H9 (cell line): ENCODE measurements at regions not wholly inside any gene's neighbourhood (a gene's known extent, or its start where the extent isn't known, plus 50 kb on each side); places are given as distances from the start of the nearest gene placed in this dataset.

Experiments
- DNase-seq: peaks from one replicate; pipeline ENCODE4 v3.0.0-alpha.2; 2017
- H2AFZ ChIP-seq: one replicate; pipeline ENCODE4 v1.6.1; 2013; ENCODE audit warnings: mild to moderate bottlenecking, low read length, control low read depth, moderate library complexity
- H2AK5ac ChIP-seq: 2 replicates; pipeline ENCODE4 v1.6.1; 2013; ENCODE audit warnings: low read length, control low read depth, mixed read lengths; ENCODE audit not compliant: insufficient read length
- H2BK120ac ChIP-seq: one replicate; pipeline ENCODE4 v1.6.1; 2013; ENCODE audit warnings: low read depth, mild to moderate bottlenecking, low read length, control low read depth, inconsistent platforms; ENCODE audit not compliant: poor library complexity, severe bottlenecking
- H2BK12ac ChIP-seq: 2 replicates; pipeline ENCODE4 v1.6.1; 2013; ENCODE audit warnings: low read length, control low read depth, mixed read lengths, low read depth; ENCODE audit not compliant: insufficient read length
- H2BK15ac ChIP-seq: 2 replicates; pipeline ENCODE4 v1.6.1; 2013; ENCODE audit warnings: low read depth, low read length, control low read depth
- H2BK20ac ChIP-seq: one replicate; pipeline ENCODE4 v1.6.1; 2013; ENCODE audit warnings: low read depth, mild to moderate bottlenecking, low read length, control low read depth, inconsistent platforms; ENCODE audit not compliant: poor library complexity, severe bottlenecking
- H2BK5ac ChIP-seq: 2 replicates; pipeline ENCODE4 v1.6.1; 2013; ENCODE audit warnings: low read length, control low read depth, mixed read lengths; ENCODE audit not compliant: insufficient read length
- H3K14ac ChIP-seq: 2 replicates; pipeline ENCODE4 v1.6.1; 2013; ENCODE audit warnings: low read length, control low read depth; ENCODE audit not compliant: insufficient read depth
- H3K18ac ChIP-seq: 2 replicates; pipeline ENCODE4 v1.6.1; 2013; ENCODE audit warnings: low read depth, mild to moderate bottlenecking, mixed read lengths, low read length, control low read depth; ENCODE audit not compliant: insufficient read length
- H3K23ac ChIP-seq: 2 replicates; pipeline ENCODE4 v1.6.1; 2013; ENCODE audit warnings: low read length, control low read depth, mixed read lengths, low read depth; ENCODE audit not compliant: insufficient read length
- H3K23me2 ChIP-seq: 2 replicates; pipeline ENCODE4 v1.6.1; 2013; ENCODE audit warnings: low read depth, mild to moderate bottlenecking, mixed read lengths, low read length, control low read depth; ENCODE audit not compliant: insufficient read length, poor library complexity, severe bottlenecking
- H3K27ac ChIP-seq: 2 replicates; pipeline ENCODE4 v1.5.1; 2013; ENCODE audit warnings: low read length, control low read depth, mixed read lengths, low read depth; ENCODE audit not compliant: insufficient read length
- H3K27me3 ChIP-seq: 2 replicates; pipeline ENCODE4 v1.6.1; 2013; ENCODE audit warnings: low read length, control low read depth, inconsistent platforms; ENCODE audit not compliant: insufficient read depth
- H3K4ac ChIP-seq: 2 replicates; pipeline ENCODE4 v1.6.1; 2013; ENCODE audit warnings: low read depth, mild to moderate bottlenecking, control low read depth, inconsistent platforms, low read length, moderate library complexity
- H3K4me1 ChIP-seq: 2 replicates; pipeline ENCODE4 v1.6.1; 2013; ENCODE audit warnings: low read length, control low read depth, inconsistent platforms; ENCODE audit not compliant: insufficient read depth
- H3K4me2 ChIP-seq: 2 replicates; pipeline ENCODE4 v1.6.1; 2013; ENCODE audit warnings: low read length, control low read depth, mixed read lengths; ENCODE audit not compliant: insufficient read length, insufficient read depth
- H3K56ac ChIP-seq: 2 replicates; pipeline ENCODE4 v1.6.1; 2013; ENCODE audit warnings: low read depth, mild to moderate bottlenecking, mixed read lengths, low read length, control low read depth; ENCODE audit not compliant: insufficient read length
- H3K79me1 ChIP-seq: 2 replicates; pipeline ENCODE4 v1.6.1; 2013; ENCODE audit warnings: low read depth, mild to moderate bottlenecking, moderate library complexity, low read length, control low read depth, inconsistent platforms; ENCODE audit not compliant: insufficient read depth, poor library complexity, severe bottlenecking
- H3K79me2 ChIP-seq: 2 replicates; pipeline ENCODE4 v1.6.1; 2013; ENCODE audit warnings: low read length, control low read depth, inconsistent platforms; ENCODE audit not compliant: insufficient read depth
- H3K9ac ChIP-seq: 2 replicates; pipeline ENCODE4 v1.6.1; 2013; ENCODE audit warnings: low read length, control low read depth, mixed read lengths; ENCODE audit not compliant: insufficient read length; ENCODE audit errors: extremely low read depth
- H3K9me3 ChIP-seq: one replicate; pipeline ENCODE4 v1.6.1; 2013; ENCODE audit warnings: low read depth, low read length, inconsistent platforms; ENCODE audit not compliant: control insufficient read depth
- H3T11ph ChIP-seq: one replicate; pipeline ENCODE4 v1.6.1; 2013; ENCODE audit warnings: mild to moderate bottlenecking, low read length, control low read depth, inconsistent platforms
- H4K20me1 ChIP-seq: one replicate; pipeline ENCODE4 v1.6.1; 2013; ENCODE audit not compliant: control insufficient read depth, insufficient read length, insufficient read depth
- H4K5ac ChIP-seq: 2 replicates; pipeline ENCODE4 v1.6.1; 2013; ENCODE audit warnings: low read depth, mild to moderate bottlenecking, mixed read lengths, low read length, control low read depth; ENCODE audit not compliant: insufficient read length
- H4K8ac ChIP-seq: replicated peaks from 2 replicates; pipeline ENCODE4 v1.6.1; 2013; ENCODE audit warnings: low read length, control low read depth, mixed read lengths, low read depth; ENCODE audit not compliant: insufficient read length
- H4K91ac ChIP-seq: 2 replicates; pipeline ENCODE4 v1.6.1; 2013; ENCODE audit warnings: low read depth, mild to moderate bottlenecking, moderate library complexity, mixed read lengths, low read length, control low read depth; ENCODE audit not compliant: insufficient read length
- H3K27ac Mint-ChIP-seq, 3 experiments: 2 replicates in 2 of 3; 3 replicates in 1 of 3; pipeline ENCODE4 v1.8.0; 2020 to 2021; ENCODE audit warnings: mixed read lengths in 3 of 3, mild to moderate bottlenecking in 1 of 3, moderate library complexity in 1 of 3
- H3K27me3 Mint-ChIP-seq: 2 replicates; pipeline ENCODE4 v1.8.0; 2021; ENCODE audit warnings: low read depth, mild to moderate bottlenecking, moderate library complexity, mixed read lengths
- H3K36me3 Mint-ChIP-seq, 3 experiments: 2 replicates in 2 of 3; 3 replicates in 1 of 3; pipeline ENCODE4 v1.8.0; 2020 to 2021; ENCODE audit warnings: low read depth in 3 of 3, mixed read lengths in 3 of 3; ENCODE audit not compliant: insufficient read depth in 1 of 3
- H3K4me1 Mint-ChIP-seq, 2 experiments: 2 replicates each; pipeline ENCODE4 v1.8.0; 2020; ENCODE audit warnings: mixed read lengths in 2 of 2
- H3K4me3 Mint-ChIP-seq, 2 experiments: 2 replicates in 1 of 2; 3 replicates in 1 of 2; pipeline ENCODE4 v1.8.0; 2020 to 2021; ENCODE audit warnings: mild to moderate bottlenecking in 2 of 2, mixed read lengths in 2 of 2, moderate library complexity in 1 of 2
- H3K9me3 Mint-ChIP-seq, 2 experiments: 2 replicates in 1 of 2; 3 replicates in 1 of 2; pipeline ENCODE4 v1.8.0; 2020; ENCODE audit warnings: mild to moderate bottlenecking in 2 of 2, mixed read lengths in 2 of 2, moderate library complexity in 1 of 2
- WGBS: extraction: QIAGEN DNeasy Blood & Tissue Kit; methylation state at CpG from one replicate; pipeline ENCODE4 v1.1.7; 2013; ENCODE audit warnings: missing lambda C conversion rate, low lambda C conversion rate, mixed read lengths; ENCODE audit not compliant: insufficient read length; ENCODE audit errors: extremely low coverage; 5-methylcytosine and 5-hydroxymethylcytosine counted together
- TF ChIP-seq, protein P1 (sequence below): fragments of 200-600 bp; sonication (generic); conservative IDR thresholded peaks from 3 replicates; pipeline ENCODE4 v1.8.0; 2021; ENCODE audit warnings: antibody characterized with exemption, mild to moderate bottlenecking

DNA sequence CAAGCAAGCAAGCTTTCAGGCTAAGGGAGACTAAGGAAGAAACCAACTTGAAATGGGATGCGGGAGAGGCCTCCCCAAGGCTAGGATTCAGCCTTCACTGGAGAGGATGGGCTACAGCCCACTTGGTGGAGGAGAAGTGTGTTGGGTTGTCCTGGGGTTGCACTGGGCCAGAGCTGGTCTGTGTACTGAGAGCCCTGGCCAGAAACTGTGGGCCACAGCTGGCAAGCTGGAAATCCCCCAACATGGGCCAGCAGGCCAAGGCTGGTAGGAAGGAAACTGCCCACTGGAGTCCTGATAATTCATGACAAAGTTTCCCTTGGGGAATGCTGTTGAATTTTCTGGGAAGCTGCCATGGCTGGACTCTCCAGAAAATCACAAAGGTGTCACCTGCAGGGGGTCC lies 188.0 kb upstream of the S100G start:
- Histone ChIP-seq H4K8ac (no peak overlapping the region), H3K27me3 (no peaks in the 10 kb centered on the region), H2BK20ac (no peak overlapping the region), H4K91ac (no peak overlapping the region), H3K79me2 (no peaks in the 10 kb centered on the region), H2BK15ac (no peak overlapping the region), H3K23me2 (no peaks in the 10 kb centered on the region), H3T11ph (no peak overlapping the region), H3K4me1 (peaks cover 9% of the 10 kb centered on the region), H2BK120ac (no peak overlapping the region), H2BK12ac (no peak overlapping the region), H3K56ac (no peak overlapping the region), H3K27ac (no peak overlapping the region), H2AK5ac (no peak overlapping the region), H2BK5ac (no peak overlapping the region), H3K23ac (no peak overlapping the region), H3K9ac (no peak overlapping the region), H3K9me3 (no peaks in the 10 kb centered on the region), H2AFZ (no peak overlapping the region), H4K20me1 (no peaks in the 10 kb centered on the region), H3K4me2 (no peak overlapping the region), H4K5ac (no peak overlapping the region), H3K79me1 (no peaks in the 10 kb centered on the region), H3K14ac (no peak overlapping the region), H3K18ac (no peak overlapping the region), H3K4ac (no peak overlapping the region)
- no peaks in the 10 kb centered on the region for H3K27me3 Mint-ChIP-seq
- TF ChIP-seq, protein P1, sequence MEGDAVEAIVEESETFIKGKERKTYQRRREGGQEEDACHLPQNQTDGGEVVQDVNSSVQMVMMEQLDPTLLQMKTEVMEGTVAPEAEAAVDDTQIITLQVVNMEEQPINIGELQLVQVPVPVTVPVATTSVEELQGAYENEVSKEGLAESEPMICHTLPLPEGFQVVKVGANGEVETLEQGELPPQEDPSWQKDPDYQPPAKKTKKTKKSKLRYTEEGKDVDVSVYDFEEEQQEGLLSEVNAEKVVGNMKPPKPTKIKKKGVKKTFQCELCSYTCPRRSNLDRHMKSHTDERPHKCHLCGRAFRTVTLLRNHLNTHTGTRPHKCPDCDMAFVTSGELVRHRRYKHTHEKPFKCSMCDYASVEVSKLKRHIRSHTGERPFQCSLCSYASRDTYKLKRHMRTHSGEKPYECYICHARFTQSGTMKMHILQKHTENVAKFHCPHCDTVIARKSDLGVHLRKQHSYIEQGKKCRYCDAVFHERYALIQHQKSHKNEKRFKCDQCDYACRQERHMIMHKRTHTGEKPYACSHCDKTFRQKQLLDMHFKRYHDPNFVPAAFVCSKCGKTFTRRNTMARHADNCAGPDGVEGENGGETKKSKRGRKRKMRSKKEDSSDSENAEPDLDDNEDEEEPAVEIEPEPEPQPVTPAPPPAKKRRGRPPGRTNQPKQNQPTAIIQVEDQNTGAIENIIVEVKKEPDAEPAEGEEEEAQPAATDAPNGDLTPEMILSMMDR, result no peak
- peak overlapping the region in 1 of 3 experiments; percentile 59; a peak in 1 of 7 replicates for H3K27ac Mint-ChIP-seq
- H3K9me3 Mint-ChIP-seq, result no peaks in the 10 kb centered on the region
- no peak for DNase-seq
- peaks cover 34 to 47% of the 10 kb centered on the region in 2 experiments for H3K4me1 Mint-ChIP-seq
- no CpG with 5 or more reads among the region's 1 CpG for WGBS
- peaks cover 9 to 21% (median 21%) of the 10 kb centered on the region in 3 experiments for H3K36me3 Mint-ChIP-seq
- H3K4me3 Mint-ChIP-seq, result no peak overlapping the region
